RWPE1 (cell line): ENCODE measurements at regions not wholly inside any gene's neighbourhood (a gene's known extent, or its start where the extent isn't known, plus 50 kb on each side); places are given as distances from the start of the nearest gene placed in this dataset.

Experiments used
- CTCF ChIA-PET: fragments of 350-600 bp; sonication (Branson Sonifier 250); formaldehyde crosslinking; extraction: SDS; loops from one replicate; lab custom pipeline; 2021; lab: Yijun Ruan, JAX
- POLR2A ChIA-PET: fragments of 400-600 bp; formaldehyde crosslinking; extraction: SDS; loops from one replicate; lab custom pipeline; 2020; ENCODE audit warnings: antibody characterized with exemption; ENCODE audit not compliant: low non-redundant PET; lab: Yijun Ruan, JAX
- DNase-seq: peaks from one replicate; pipeline ENCODE4 v3.0.0; 2012; ENCODE audit warnings: low spot score
- H3K27ac ChIP-seq: fragments of 450-650 bp; 2 replicates; pipeline ENCODE4 v1.5.1; 2017
- TF ChIP-seq, protein P1 (sequence below): fragments of 450-650 bp; conservative IDR thresholded peaks from 2 replicates; pipeline ENCODE4 v1.5.1; 2017; ENCODE audit warnings: low read depth, mild to moderate bottlenecking

DNA sequence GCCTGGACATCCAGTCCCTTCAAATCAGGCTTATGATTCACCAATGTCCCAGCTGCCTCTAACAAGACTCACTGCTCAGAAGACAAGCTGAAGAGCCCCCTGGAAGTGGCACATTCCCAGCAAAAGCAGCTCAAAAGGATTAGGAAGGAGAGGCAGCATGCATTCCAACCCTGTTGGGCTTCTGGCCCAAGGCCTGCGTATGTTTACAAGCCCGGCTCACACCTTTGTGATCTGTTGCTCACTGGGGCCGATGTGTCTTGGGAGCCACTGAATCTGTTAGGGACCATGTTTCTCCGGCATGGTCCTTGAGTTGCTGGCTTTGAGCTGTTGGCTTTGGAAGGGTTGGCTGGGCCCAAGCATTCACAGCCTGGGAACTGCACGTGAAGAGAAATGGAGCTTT is 81.2 kb upstream of the C1orf174 start:
- DNase-seq, result no peak
- no peak overlapping the region for H3K27ac ChIP-seq
- ChIA-PET CTCF (interaction anchor here (0.6 kb wide), 1 partner anchor 67 kb away, joined by 3 read pairs; no protein-coding TSS in a partner anchor), POLR2A (no interaction called here)
- TF ChIP-seq, protein P1, sequence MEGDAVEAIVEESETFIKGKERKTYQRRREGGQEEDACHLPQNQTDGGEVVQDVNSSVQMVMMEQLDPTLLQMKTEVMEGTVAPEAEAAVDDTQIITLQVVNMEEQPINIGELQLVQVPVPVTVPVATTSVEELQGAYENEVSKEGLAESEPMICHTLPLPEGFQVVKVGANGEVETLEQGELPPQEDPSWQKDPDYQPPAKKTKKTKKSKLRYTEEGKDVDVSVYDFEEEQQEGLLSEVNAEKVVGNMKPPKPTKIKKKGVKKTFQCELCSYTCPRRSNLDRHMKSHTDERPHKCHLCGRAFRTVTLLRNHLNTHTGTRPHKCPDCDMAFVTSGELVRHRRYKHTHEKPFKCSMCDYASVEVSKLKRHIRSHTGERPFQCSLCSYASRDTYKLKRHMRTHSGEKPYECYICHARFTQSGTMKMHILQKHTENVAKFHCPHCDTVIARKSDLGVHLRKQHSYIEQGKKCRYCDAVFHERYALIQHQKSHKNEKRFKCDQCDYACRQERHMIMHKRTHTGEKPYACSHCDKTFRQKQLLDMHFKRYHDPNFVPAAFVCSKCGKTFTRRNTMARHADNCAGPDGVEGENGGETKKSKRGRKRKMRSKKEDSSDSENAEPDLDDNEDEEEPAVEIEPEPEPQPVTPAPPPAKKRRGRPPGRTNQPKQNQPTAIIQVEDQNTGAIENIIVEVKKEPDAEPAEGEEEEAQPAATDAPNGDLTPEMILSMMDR, result no peak

DNA sequence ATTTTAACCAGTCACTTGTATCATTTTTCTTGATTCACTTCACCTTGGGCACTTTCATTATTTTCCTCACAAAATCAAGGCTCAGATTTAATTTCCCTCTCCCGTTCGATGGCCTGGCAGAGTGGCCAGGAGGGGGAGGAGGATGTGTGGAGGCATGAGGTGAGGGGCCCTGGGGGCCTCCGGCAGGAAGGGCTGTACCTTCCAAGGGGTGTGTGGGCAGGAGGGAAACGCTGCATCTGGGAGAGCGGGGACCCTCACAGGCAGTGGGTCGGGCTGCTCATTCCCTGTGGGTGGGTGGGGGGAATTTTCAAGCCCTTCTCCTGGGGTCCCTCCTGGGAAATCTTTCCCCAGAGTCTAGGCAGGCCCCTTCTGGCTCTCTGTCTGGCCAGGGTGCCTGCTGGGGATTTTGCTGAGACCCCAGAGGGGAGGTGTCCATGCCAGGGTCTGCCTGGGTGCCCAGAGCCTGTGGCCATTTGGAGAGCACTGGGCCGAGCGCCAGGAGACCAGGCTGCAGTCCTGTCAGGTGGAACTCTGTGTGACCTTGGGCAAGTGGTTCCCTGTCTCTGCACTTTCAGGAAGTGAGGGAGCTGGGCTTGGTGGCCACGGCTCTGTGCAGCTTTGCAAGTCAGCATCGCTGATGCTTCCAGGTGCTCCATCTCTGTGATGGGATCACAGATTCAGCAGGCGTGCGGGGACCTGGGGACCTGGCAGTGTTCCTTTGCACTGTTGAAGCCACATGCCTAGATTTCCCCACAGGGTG is 81.9 kb upstream of the C1orf174 start:
- no peak for DNase-seq
- ChIA-PET POLR2A (no interaction called here), CTCF (interaction anchor here (0.6 kb wide), 1 partner anchor 66 kb away, joined by 3 read pairs; no protein-coding TSS in a partner anchor)
- no peak overlapping the region for H3K27ac ChIP-seq
- TF ChIP-seq, protein P1, result no peak

DNA sequence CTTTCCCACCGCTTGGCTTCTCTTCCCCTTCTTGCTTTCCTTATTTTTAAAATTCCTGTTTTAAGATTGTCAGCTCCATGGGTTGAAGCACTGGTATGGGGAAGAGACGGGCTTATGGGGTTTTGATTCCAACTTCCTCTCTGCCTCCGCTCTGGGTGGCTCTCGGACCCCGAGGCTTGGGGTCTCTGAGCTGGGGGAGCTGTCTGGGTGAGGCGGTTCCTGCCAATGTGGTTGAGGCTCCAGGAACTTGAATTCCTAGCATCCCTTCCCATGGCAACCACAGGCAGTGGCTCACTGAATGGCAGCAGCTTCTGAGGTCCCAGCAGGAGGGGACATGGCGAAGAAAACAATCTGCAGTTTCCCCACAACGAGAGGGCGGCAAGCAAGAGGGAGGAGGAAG is 83.1 kb upstream of the C1orf174 start:
- CTCF ChIA-PET, result interaction anchor here (0.7 kb wide), 1 partner anchor 1431 kb away, joined by 3 read pairs; no protein-coding TSS in a partner anchor
- POLR2A ChIA-PET, result no interaction called here
- TF ChIP-seq, protein P1, result no peak
- H3K27ac ChIP-seq, result no peak overlapping the region
- DNase-seq, result no peak

DNA sequence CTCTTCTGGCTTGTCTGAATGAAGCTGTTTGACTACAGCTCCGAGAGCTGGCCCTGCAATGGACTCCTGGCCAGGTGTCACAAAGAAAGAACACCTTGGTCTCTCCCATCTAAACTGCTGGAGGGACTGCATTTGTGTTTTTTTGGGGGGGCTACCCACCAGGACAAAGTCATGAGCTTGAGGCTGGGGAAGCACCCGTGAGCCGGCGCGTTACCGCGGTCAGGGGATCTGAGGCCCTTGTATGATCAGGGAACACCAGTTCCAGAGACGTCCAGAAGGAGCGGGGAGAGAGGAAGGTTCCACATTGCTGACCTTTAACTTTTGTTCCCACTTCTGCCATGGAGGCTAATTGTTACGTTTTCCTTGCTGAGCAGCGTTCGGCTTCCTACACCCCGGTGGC is 84.5 kb upstream of the C1orf174 start:
- no peak for DNase-seq
- TF ChIP-seq, protein P1, result no peak
- no peak overlapping the region for H3K27ac ChIP-seq
- ChIA-PET CTCF (interaction anchor here (0.8 kb wide), 1 partner anchor 675 kb away, joined by 4 read pairs; no protein-coding TSS in a partner anchor), POLR2A (no interaction called here)

GRCh38 chr1:3986686-3987218 is 86.7 kb upstream of the C1orf174 start:
- ChIA-PET CTCF (no interaction called here), POLR2A (no interaction called here)
- DNase-seq, result no peak
- TF ChIP-seq, protein P1, result no peak
- no peak overlapping the region for H3K27ac ChIP-seq

- POLR2A ChIA-PET, result no interaction called here
- no peak overlapping the region for H3K27ac ChIP-seq
- TF ChIP-seq, protein P1, result no peak
- CTCF ChIA-PET, result no interaction called here
- no peak for DNase-seq
Measured at GRCh38 chr1:3987669-3988235, 87.7 kb upstream of the C1orf174 start.
